Ishikawa (cell line): ENCODE measurements at regions not wholly inside any gene's neighbourhood (a gene's known extent, or its start where the extent isn't known, plus 50 kb on each side); places are given as distances from the start of the nearest gene placed in this dataset.

Experiments
- CEBPB ChIP-seq: IDR thresholded peaks from 2 replicates; pipeline ENCODE4 v1.6.1; 2012
- EGR1 ChIP-seq: IDR thresholded peaks from 2 replicates; pipeline ENCODE4 v1.6.1; 2012
- REST ChIP-seq: IDR thresholded peaks from 2 replicates; pipeline ENCODE4 v1.6.1; 2012; ENCODE audit warnings: low read depth, mild to moderate bottlenecking
- TAF1 ChIP-seq: IDR thresholded peaks from 2 replicates; pipeline ENCODE4 v1.6.1; 2012; ENCODE audit warnings: low read depth, mild to moderate bottlenecking
- YY1 ChIP-seq: IDR thresholded peaks from 2 replicates; pipeline ENCODE4 v1.6.1; 2012; ENCODE audit warnings: low read depth
- TF ChIP-seq, protein P1 (sequence below): IDR thresholded peaks from 2 replicates; pipeline ENCODE4 v1.6.1; 2012

- TF ChIP-seq CEBPB (no peak), REST (no peak), YY1 (no peak), EGR1 (no peak), TAF1 (no peak)
- TF ChIP-seq, protein P1, sequence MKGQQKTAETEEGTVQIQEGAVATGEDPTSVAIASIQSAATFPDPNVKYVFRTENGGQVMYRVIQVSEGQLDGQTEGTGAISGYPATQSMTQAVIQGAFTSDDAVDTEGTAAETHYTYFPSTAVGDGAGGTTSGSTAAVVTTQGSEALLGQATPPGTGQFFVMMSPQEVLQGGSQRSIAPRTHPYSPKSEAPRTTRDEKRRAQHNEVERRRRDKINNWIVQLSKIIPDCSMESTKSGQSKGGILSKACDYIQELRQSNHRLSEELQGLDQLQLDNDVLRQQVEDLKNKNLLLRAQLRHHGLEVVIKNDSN, result no peak
Measured at GRCh38 chr4:123913598-123913997, 517.0 kb downstream of the SPRY1 start.
